Upper lobe of left lung (tissue), 4 donors: ENCODE measurements at regions not wholly inside any gene's neighbourhood (a gene's known extent, or its start where the extent isn't known, plus 50 kb on each side); places are given as distances from the start of the nearest gene placed in this dataset.

Source experiments
- POLR2AphosphoS5 ChIP-seq, 2 donors: sonication (generic); formaldehyde crosslinking; IDR thresholded peaks; one replicate each; pipeline ENCODE4 v1.5.1; 2017; ENCODE audit warnings: antibody characterized with exemption in 2 of 2
- TF ChIP-seq, protein P1 (sequence below), 6 experiments: fragments of 450-650 bp in 4 of 6; fragments of 200-600 bp in 2 of 6; sonication (generic) in 2 of 6; IDR thresholded peaks; one replicate each; pipeline ENCODE4 v1.5.1; 2016 to 2019; ENCODE audit warnings: antibody characterized with exemption in 6 of 6

DNA sequence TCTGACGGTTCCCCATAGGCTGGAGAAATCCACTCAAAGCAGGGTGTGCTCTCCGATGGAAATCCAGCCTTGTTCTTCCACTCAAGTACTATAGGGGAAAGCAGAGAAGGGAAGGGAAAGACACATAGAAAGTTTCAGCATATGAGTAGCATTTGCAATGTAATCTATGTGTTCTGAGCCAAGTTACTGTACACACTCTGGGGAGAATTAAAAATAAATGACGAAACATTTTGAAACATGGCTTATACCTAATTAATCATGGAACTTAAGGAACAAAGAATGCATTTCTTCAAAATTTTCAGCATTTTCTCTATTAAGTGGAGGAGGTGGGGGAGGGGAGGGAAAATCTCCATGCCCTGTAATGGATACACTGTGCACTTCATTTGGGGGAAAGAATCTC is 198.1 kb upstream of the HABP2 start:
- TF ChIP-seq, protein P1, sequence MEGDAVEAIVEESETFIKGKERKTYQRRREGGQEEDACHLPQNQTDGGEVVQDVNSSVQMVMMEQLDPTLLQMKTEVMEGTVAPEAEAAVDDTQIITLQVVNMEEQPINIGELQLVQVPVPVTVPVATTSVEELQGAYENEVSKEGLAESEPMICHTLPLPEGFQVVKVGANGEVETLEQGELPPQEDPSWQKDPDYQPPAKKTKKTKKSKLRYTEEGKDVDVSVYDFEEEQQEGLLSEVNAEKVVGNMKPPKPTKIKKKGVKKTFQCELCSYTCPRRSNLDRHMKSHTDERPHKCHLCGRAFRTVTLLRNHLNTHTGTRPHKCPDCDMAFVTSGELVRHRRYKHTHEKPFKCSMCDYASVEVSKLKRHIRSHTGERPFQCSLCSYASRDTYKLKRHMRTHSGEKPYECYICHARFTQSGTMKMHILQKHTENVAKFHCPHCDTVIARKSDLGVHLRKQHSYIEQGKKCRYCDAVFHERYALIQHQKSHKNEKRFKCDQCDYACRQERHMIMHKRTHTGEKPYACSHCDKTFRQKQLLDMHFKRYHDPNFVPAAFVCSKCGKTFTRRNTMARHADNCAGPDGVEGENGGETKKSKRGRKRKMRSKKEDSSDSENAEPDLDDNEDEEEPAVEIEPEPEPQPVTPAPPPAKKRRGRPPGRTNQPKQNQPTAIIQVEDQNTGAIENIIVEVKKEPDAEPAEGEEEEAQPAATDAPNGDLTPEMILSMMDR (IDR thresholded peaks at IDR 0.05), result no peak
- no peak for TF ChIP-seq POLR2AphosphoS5 (IDR thresholded peaks at IDR 0.05)
